ENCODE measurements at regions not wholly inside any gene's neighbourhood (a gene's known extent, or its start where the extent isn't known, plus 50 kb on each side); places are given as distances from the start of the nearest gene placed in this dataset.

DNA sequence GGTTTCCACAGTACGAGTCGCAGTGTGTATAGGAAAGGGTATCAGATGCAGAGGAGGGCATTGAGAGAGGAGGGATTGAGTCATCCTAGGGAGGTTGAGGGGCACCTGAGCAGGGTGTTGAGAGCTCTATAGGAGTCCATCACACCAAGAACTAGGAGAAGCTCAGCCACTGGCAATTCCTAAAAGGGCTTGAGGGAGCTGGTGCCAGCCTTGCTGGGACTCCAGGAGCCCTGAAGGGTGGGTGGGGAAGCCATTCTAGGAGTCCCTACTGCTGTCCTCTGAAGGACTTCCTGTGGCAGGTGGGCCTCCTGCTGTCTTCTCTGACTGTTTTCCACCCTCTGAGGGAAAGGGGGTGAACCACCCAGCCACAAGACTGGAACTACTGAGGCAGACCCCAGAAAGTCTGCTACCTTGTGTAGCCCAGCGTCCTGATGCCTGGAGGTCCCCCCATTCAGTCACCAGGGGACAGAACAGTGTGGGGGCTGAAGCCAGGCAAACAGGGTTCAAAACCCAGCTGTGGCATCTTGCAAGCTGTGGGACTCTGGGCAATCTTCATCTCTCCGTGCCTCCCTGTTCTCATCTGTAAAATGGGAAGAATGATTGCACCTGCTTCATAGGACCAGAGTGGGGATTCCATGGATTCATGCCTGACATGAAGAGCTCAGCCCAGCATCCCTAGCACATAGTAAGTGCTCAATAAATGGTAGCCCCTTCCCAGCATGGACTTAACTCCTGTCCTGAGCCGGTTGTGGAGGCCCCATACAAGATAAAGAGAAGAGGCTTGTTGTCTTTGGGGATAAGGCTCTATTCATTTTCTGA lies 149.5 kb downstream of the C9orf50 start:
- CTCF ChIA-PET = interaction anchor here (1.2 kb wide), 1 partner anchor 10 kb away, joined by 3 read pairs; no protein-coding TSS in a partner anchor
- H3K4me1 Mint-ChIP-seq = no peaks in the 10 kb centered on the region
- peaks cover 66% of the 10 kb centered on the region for H3K27me3 Mint-ChIP-seq
- DNase-seq = no peak
- peaks cover 1% of the 10 kb centered on the region for H3K36me3 Mint-ChIP-seq
- H3K4me3 Mint-ChIP-seq = no peak overlapping the region
- peak overlapping the region; percentile 72 for H3K27ac Mint-ChIP-seq
- peaks cover 2% of the 10 kb centered on the region for H3K9me3 Mint-ChIP-seq

DNA sequence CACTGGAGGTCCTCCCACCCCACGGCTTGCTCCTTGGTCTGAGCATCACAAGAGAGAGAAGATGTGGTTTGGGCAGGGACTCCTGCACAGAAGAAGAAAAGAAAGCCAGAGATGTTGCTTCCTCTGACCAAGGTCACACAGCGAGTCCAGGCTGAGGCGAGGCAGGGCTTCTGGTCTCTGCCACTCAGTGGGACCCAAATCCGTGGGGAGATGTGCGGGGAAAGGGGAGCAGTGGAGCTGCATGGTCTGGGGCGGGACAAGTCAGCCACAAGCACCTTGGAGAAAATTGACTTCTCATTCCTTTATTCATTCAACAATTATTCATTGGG lies 150.9 kb downstream of the C9orf50 start:
- H3K27ac Mint-ChIP-seq = no peak overlapping the region
- peaks cover 2% of the 10 kb centered on the region for H3K9me3 Mint-ChIP-seq
- peaks cover 1% of the 10 kb centered on the region for H3K36me3 Mint-ChIP-seq
- DNase-seq = no peak
- H3K4me3 Mint-ChIP-seq = no peak overlapping the region
- peaks cover 68% of the 10 kb centered on the region for H3K27me3 Mint-ChIP-seq
- CTCF ChIA-PET = no interaction called here
- no peaks in the 10 kb centered on the region for H3K4me1 Mint-ChIP-seq

DNA sequence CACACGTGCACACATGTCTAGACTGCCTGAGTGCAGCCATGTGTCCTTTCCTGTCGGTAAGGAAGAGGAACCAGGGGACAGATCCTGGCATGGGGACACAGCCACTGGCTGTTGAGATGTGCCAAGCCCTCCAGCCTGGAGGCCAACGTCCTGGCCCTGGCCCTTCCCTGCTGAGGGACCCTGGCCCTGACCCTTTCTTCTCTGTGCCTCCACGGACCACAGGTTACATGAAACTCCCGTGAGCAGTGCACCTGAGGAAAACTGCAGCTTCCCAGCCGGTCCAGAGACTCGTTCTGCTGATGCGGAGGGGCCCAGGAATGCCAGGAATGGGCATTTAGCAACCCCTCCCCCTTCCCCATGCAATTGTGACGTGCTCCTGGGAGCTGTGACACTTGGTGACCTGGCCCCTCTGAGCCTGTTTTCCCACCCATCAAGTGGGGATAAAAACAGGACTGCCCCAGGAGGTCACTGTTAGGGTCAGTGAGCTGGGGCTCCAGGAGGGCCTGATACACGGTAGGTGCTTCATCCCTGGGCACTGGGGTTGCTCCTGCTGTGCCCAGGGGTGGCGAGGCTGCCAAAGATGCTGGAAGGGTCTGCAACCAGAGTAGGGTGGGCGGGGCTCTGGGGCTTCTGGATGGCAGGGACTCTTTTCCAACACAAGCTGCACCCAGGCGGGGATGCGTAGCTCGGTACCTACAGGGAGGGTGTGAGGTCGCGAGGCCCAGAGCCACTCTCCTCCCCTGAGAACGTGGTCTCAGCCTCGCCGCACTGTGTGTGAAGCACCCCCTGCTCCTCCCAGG lies 151.5 kb downstream of the C9orf50 start:
- H3K9me3 Mint-ChIP-seq = peaks cover 2% of the 10 kb centered on the region
- H3K36me3 Mint-ChIP-seq = peaks cover 1% of the 10 kb centered on the region
- no peak for DNase-seq
- no peak overlapping the region for H3K4me3 Mint-ChIP-seq
- no peaks in the 10 kb centered on the region for H3K4me1 Mint-ChIP-seq
- H3K27me3 Mint-ChIP-seq = peaks cover 67% of the 10 kb centered on the region
- CTCF ChIA-PET = no interaction called here
- no peak overlapping the region for H3K27ac Mint-ChIP-seq

DNA sequence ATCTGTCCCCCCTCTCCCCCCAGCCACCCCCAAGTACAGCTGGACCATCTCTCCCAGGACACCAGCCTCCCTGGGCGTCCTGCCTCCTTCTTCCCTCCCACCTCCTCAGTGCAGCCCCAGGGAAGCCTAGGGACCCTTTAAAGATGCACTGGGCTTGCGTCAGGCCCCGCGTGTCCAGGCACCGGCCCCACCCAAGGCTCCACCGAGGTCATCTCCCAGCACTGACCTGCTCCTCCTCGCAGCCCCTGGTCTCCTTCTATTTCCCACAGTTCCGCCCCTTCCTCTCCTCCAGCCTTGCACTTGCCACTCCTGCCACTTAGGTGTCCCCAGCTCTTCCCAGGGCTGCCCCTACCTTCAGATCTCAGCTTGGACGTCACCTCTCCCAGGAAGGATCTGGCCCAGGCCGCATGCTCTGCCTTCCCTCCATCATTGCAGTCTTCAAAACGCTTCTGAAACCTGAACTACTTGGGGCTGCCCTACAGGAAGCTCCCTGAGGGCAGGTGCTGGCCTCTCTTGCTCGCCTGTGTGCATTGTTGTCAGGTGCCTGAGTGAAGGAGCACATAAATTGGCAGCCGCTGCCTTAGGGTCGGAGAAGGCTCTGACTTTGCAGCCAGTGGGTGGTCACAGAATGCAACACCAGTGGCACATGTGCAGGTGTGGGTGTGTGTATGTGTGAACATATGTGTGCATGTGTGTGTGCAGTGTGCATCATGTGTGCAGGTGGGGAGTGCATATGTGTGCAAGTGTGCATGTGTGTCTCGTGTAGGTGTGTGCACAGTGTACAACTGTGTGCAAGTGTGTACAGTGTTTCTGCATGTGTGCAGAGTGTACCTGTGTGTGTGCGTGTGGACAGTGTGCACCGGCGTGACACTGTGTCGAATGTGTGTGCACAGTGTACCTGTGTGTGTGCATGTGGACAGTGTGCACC lies 152.9 kb downstream of the C9orf50 start:
- DNase-seq = no peak
- Mint-ChIP-seq H3K36me3 (no peaks in the 10 kb centered on the region), H3K4me1 (no peaks in the 10 kb centered on the region), H3K4me3 (no peak overlapping the region), H3K27me3 (peaks cover 67% of the 10 kb centered on the region), H3K27ac (no peak overlapping the region), H3K9me3 (no peaks in the 10 kb centered on the region)
- CTCF ChIA-PET = no interaction called here

DNA sequence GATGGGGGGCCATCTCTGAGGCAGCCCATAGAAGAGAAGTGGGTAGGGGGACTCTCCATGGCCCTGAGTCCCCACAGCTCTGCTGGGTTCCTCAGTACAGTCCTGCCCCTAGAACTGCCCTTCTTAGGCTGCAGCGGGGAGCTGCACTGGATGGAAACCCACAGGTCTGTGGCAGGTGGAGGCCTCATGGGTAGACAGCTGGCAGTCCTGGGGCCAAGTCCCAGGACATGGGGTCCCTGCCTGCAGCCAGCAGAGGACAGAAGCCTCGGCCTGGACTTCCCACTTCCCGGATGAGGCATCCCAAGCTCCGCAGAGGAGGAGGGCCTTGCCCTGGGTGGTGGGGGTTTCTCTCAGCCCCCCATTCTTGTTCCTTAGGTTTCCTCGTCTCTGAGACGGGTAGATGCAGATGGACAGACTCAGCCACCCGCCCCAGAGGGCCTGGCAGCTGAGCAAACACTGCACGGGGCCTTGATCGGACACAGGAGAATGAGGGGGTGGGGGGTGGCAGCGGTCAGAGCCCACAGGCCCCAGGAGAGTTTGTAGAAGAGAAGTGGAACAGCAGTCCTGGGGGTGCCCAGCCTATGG lies 153.8 kb downstream of the C9orf50 start:
- DNase-seq = no peak
- Mint-ChIP-seq H3K9me3 (no peaks in the 10 kb centered on the region), H3K4me3 (no peak overlapping the region), H3K4me1 (no peaks in the 10 kb centered on the region), H3K36me3 (no peaks in the 10 kb centered on the region), H3K27ac (no peak overlapping the region), H3K27me3 (peaks cover 68% of the 10 kb centered on the region)
- CTCF ChIA-PET = no interaction called here

DNA sequence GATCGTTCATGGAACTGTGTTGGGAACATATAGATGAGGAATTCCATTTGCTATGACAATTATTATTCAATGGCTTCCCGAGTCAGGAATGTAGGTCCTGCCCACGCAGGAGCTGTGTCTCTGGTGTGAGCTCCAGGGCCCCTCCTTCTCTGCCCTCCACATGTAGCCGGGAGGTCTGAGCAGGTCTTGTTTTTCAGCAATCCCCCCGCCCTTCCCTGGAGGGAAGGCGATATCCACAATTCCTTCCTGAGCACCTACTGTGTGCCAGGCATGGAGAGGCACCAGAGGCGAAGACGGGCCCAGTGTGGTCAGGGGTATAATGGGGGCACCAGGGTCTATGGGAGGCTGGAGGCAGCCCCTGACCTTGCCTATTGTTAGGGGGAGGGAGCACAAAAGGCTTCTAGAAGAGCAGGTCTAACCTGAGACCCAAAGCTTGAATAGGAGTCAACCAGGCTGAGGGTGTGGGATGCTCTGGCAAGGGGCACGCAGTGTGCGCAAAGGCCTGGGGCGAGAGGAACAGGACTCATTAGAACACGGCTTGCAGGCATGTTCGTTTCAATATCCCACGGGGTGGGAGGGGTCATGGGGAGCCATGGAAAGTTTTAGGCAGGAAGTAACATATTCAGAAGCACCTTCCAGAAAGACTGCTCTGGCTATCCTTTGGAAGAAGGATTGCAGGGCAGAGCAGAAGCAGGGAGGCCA lies 154.9 kb downstream of the C9orf50 start:
- no peak for DNase-seq
- H3K4me3 Mint-ChIP-seq = no peak overlapping the region
- no peaks in the 10 kb centered on the region for H3K36me3 Mint-ChIP-seq
- H3K27ac Mint-ChIP-seq = no peak overlapping the region
- peaks cover 4% of the 10 kb centered on the region for H3K4me1 Mint-ChIP-seq
- CTCF ChIA-PET = interaction anchor here (1.2 kb wide), 1 partner anchor 10 kb away, joined by 3 read pairs; no protein-coding TSS in a partner anchor
- no peaks in the 10 kb centered on the region for H3K9me3 Mint-ChIP-seq
- H3K27me3 Mint-ChIP-seq = peaks cover 72% of the 10 kb centered on the region

DNA sequence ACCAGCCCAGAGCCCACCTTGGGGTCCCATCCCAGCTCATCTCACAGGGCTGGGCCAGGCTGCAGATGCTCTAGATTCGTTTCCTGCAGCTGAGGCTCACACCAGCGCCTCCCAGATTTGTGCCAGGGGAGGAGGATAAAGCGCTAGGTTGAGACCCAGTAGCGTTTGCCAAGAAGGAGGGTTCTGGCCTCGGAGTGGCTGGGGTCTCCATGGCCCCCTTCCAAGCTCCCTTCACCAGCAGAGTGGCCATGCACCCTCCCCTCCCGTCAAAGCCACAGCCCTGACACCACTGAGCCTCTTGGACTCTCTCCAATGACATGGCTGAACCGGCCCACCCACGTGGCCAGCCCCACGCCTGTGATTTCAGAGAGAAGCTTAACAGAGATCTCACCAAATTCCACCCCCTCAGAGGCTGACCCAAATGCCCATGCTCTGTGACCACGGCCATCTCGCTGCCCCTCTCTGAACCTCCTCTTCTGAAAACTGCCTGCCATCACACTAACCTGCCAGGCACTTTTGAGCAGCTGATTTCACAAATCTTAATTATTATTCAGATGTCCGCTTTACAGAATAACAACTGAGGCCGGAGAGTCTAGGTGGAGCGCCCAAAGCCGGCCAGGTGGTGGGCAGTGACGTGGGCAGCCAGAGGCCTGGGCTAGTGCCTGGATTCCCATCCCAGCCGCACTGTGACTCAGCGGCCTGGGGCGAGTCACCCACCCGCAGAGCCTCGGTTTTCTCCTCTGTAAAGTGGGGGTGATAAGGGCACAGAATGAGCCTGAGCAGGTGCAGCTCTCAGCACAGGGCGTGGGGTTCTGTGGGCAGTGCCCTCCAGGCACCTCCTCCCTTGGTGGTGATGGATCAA lies 155.7 kb downstream of the C9orf50 start:
- Mint-ChIP-seq H3K27ac (no peak overlapping the region), H3K36me3 (no peaks in the 10 kb centered on the region)

DNA sequence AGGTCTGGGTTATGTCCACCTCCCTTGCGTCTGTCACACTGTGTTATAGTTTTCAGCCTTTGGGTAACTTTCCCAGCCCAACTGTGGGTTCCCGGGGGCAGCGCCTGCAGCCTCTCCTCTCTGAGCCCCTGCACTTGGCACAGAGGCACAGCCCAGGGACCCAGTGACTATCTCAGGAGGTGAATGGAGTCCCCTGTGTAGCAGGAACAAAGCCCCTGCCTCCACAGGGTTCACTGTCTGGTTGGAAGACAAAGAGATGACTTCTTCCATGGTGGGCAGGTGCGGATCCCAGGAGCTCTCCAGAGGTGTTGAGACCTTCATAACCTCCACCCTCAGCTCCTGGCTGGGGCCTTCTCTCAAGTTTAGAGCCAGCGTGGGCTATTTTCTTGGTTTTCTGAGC lies 156.9 kb downstream of the C9orf50 start:
- H3K4me1 Mint-ChIP-seq = peaks cover 17% of the 10 kb centered on the region
- H3K27me3 Mint-ChIP-seq = peaks cover 65% of the 10 kb centered on the region
- no peak overlapping the region for H3K27ac Mint-ChIP-seq

More for the DNA sequence above, 155.7 kb downstream of the C9orf50 start:
- Mint-ChIP-seq H3K27me3 (peaks cover 76% of the 10 kb centered on the region), H3K4me3 (no peak overlapping the region), H3K9me3 (no peaks in the 10 kb centered on the region), H3K4me1 (peaks cover 10% of the 10 kb centered on the region)
- CTCF ChIA-PET = interaction anchor here (0.9 to 1.2 kb wide), 2 partner anchors 11 kb away, joined by 3 to 4 read pairs; no protein-coding TSS in a partner anchor
- no peak for DNase-seq

DNA sequence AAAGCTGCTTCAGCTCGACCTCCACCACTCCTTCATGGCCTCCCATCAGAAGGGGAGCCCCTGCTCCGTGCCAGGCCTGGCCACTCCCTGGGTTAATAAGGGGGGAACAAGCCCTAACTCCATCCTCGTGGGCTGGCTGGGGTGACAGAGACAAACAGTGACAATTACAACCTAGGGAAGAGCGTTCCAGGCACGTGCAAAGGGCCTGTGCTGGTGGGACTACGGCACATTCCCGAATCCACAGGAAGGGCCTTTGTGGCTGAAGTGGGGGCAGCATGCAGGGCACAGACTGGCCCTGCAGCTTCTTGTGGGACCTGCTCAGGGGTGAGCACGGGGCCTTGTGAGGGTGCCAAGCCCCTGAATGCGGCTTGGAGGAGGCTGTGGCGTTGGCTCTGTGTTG lies 157.4 kb downstream of the C9orf50 start:
- Mint-ChIP-seq H3K4me3 (no peak overlapping the region), H3K4me1 (peaks cover 23% of the 10 kb centered on the region), H3K27ac (no peak overlapping the region), H3K36me3 (no peaks in the 10 kb centered on the region), H3K9me3 (no peaks in the 10 kb centered on the region), H3K27me3 (peaks cover 68% of the 10 kb centered on the region)
- no peak for DNase-seq
- CTCF ChIA-PET = no interaction called here

More for the DNA sequence above, 156.9 kb downstream of the C9orf50 start:
- CTCF ChIA-PET = no interaction called here
- no peak for DNase-seq
- Mint-ChIP-seq H3K4me3 (no peak overlapping the region), H3K9me3 (no peaks in the 10 kb centered on the region), H3K36me3 (no peaks in the 10 kb centered on the region)

DNA sequence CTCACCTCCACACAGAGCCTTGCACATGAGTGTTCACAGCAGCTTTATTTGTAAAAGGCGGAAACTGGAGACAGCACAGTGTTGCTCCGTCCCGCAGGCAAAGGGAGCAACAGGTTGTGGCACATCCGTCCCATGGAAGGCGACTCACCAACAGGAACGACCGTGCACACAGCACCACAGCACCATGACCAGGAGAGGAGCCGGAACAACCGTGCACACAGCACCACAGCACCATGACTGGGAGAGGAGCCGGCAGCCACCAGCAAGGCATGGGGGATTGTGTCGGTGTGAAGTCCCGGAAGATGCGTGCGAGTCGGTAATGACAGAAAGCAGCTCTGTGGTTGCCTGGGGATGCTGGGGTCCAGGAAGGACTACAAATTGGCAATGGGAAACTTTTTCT lies 158.5 kb downstream of the C9orf50 start:
- Mint-ChIP-seq H3K27me3 (peaks cover 71% of the 10 kb centered on the region), H3K36me3 (no peaks in the 10 kb centered on the region), H3K27ac (no peak overlapping the region), H3K4me1 (peaks cover 34% of the 10 kb centered on the region), H3K4me3 (no peak overlapping the region), H3K9me3 (no peaks in the 10 kb centered on the region)
- CTCF ChIA-PET = no interaction called here
- DNase-seq = no peak

DNA sequence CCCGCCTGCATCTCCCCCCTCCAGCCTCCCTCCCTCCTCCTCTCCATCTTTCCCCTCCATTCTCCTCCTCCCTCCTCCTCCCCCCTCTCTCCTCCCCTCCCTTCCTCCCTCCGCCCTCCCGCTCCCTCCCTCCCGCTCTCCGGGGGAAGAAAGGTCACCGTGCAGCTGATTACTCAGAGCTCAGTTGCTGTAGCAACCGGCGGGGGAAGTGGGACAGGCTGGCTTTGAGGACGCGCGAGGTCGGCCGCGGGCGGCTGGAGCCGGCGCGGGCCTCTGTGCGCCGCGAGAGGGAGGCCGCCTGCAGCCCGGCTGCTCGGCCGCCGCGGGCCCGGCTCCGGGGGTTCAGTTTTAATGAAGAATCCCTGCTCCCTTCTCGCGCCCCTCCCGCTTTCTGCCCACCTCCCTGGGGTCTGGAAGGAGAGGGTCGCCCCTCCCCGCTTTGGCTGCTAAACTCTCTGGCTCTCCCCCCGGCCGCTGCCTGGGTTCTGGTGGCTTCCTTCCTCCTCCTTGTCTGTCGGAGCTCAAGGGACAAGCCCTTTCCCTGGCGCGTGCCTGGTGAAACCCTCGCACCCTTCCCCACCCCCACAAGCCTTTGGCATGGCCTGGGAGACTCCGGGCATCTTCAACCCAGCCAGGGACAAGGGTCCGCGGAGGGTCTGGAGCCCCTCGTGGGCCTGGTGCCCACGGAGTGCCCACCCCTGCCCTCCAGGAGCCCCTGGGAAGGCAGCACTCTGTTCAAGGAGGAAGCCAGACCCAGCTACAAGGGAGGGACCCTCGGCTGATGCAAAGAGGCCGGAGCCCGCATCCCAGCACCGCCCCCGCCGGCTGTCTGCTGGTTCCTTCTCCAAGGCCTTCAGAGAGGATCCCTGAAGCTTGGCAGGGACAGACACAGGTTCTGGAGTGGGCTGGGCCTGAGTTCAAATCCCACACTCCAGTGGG lies 160.3 kb downstream of the C9orf50 start:
- H3K4me3 Mint-ChIP-seq = peak overlapping the region; percentile 67
- peaks cover 38% of the 10 kb centered on the region for H3K4me1 Mint-ChIP-seq
- H3K27ac Mint-ChIP-seq = peak overlapping the region; percentile 73
- CTCF ChIA-PET = interaction anchor here (0.6 to 1.3 kb wide), 5 partner anchors 30 to 329 kb away, joined by 3 to 4 read pairs (median 3); no protein-coding TSS in a partner anchor
- peaks cover 81% of the 10 kb centered on the region for H3K27me3 Mint-ChIP-seq
- H3K36me3 Mint-ChIP-seq = no peaks in the 10 kb centered on the region
- no peaks in the 10 kb centered on the region for H3K9me3 Mint-ChIP-seq
- DNase-seq = peak; percentile 92

Measured in activated naive CD4-positive, alpha-beta T cell treated with anti-CD3 and anti-CD28 coated beads, Interleukin-2, amount 10 ng/mL, durations not matched to agents 7 days and 5 days (primary cell).